ENCODE measurements at regions not wholly inside any gene's neighbourhood (a gene's known extent, or its start where the extent isn't known, plus 50 kb on each side); places are given as distances from the start of the nearest gene placed in this dataset.

DNA sequence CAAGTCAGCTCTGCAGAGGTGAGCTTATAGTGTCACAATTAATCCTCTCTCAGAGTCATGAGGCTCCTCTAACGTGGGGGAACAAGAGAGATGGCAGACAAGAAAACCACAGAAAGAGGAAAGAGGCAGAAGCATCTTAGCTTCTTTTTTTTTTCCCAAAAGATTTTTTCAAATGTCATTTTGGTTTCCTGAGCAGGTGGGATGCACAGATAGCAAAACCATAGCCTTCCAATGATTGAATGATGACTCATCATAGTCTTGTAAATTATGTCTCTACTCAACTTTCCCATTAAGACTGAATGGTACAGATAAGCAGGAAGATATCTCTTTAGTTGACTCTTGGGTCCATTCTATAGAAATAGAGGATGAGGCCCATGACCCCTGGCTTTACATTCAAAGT, 162.8 kb upstream of the ZFHX3 start:
- TF ChIP-seq, protein P1, sequence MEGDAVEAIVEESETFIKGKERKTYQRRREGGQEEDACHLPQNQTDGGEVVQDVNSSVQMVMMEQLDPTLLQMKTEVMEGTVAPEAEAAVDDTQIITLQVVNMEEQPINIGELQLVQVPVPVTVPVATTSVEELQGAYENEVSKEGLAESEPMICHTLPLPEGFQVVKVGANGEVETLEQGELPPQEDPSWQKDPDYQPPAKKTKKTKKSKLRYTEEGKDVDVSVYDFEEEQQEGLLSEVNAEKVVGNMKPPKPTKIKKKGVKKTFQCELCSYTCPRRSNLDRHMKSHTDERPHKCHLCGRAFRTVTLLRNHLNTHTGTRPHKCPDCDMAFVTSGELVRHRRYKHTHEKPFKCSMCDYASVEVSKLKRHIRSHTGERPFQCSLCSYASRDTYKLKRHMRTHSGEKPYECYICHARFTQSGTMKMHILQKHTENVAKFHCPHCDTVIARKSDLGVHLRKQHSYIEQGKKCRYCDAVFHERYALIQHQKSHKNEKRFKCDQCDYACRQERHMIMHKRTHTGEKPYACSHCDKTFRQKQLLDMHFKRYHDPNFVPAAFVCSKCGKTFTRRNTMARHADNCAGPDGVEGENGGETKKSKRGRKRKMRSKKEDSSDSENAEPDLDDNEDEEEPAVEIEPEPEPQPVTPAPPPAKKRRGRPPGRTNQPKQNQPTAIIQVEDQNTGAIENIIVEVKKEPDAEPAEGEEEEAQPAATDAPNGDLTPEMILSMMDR (IDR thresholded peaks at IDR 0.05): no peak
- no peak for TF ChIP-seq POLR2A (IDR thresholded peaks at IDR 0.05; ENCODE audit: low read depth)
- no peak for TF ChIP-seq EP300 (IDR thresholded peaks at IDR 0.05)
- no peak for TF ChIP-seq POLR2AphosphoS5 (IDR thresholded peaks at IDR 0.05)
